Lung (tissue), 9 donors: ENCODE measurements at regions not wholly inside any gene's neighbourhood (a gene's known extent, or its start where the extent isn't known, plus 50 kb on each side); places are given as distances from the start of the nearest gene placed in this dataset.
"Not testable (repeated sequence)": the region's sequence is repeated elsewhere in the genome, so short reads cannot be mapped to it uniquely, and the experiment has no call there.

Experiments
- ATAC-seq: fragments of 200-7000 bp; cut with Tn5 transposase; one replicate; pipeline ENCODE4 v1.9.1; 2020; ENCODE audit warnings: moderate number of reproducible peaks; ENCODE audit not compliant: insufficient read depth, low FRiP score
- DNase-seq, 3 donors: peaks; one replicate each; pipeline ENCODE4 v3.0.0-alpha.2; 2013 to 2017
- H3K27ac ChIP-seq, 2 donors: one replicate each; pipeline ENCODE4 v1.5.1; 2013; ENCODE audit warnings: mild to moderate bottlenecking in 2 of 2, moderate library complexity in 2 of 2, control low read depth in 1 of 2, inconsistent platforms in 1 of 2, low read depth in 1 of 2, low read length in 1 of 2
- H3K27me3 ChIP-seq, 3 donors: one replicate each; pipeline ENCODE4 v1.5.1; 2013; ENCODE audit warnings: low read length in 2 of 3; ENCODE audit not compliant: control insufficient read depth in 3 of 3, insufficient read depth in 3 of 3
- H3K36me3 ChIP-seq, 4 donors: one replicate each; pipeline ENCODE4 v1.5.1; 2013; ENCODE audit warnings: low read length in 4 of 4, mild to moderate bottlenecking in 1 of 4, moderate library complexity in 1 of 4; ENCODE audit not compliant: control insufficient read depth in 4 of 4, insufficient read depth in 4 of 4
- H3K4me1 ChIP-seq, 5 donors: one replicate each; pipeline ENCODE4 v1.5.1; 2013; ENCODE audit warnings: low read length in 5 of 5, mild to moderate bottlenecking in 2 of 5, moderate library complexity in 1 of 5; ENCODE audit not compliant: control insufficient read depth in 5 of 5, insufficient read depth in 5 of 5
- H3K4me3 ChIP-seq: one replicate; pipeline ENCODE4 v1.5.1; 2013; ENCODE audit warnings: mild to moderate bottlenecking, control low read depth, moderate library complexity
- H3K9ac ChIP-seq, 2 donors: one replicate each; pipeline ENCODE4 v1.5.1; 2013; ENCODE audit warnings: low read length in 2 of 2, control low read depth in 1 of 2; ENCODE audit not compliant: insufficient read depth in 1 of 2
- H3K9me3 ChIP-seq, 4 donors: one replicate each; pipeline ENCODE4 v1.5.1; 2013; ENCODE audit warnings: low read length in 3 of 4, mild to moderate bottlenecking in 1 of 4, moderate library complexity in 1 of 4; ENCODE audit not compliant: control insufficient read depth in 4 of 4, insufficient read depth in 3 of 4
- WGBS, 2 donors: extraction: QIAGEN DNeasy Blood & Tissue Kit; methylation state at CpG; one replicate each; pipeline ENCODE4 v1.1.7; 2013; 5-methylcytosine and 5-hydroxymethylcytosine counted together
- donor health status: Bipolar disorder and iron deficiency.
- donor health status: healthy.
- donor health status: DM: yes; HTN: yes; CAD: no.

DNA sequence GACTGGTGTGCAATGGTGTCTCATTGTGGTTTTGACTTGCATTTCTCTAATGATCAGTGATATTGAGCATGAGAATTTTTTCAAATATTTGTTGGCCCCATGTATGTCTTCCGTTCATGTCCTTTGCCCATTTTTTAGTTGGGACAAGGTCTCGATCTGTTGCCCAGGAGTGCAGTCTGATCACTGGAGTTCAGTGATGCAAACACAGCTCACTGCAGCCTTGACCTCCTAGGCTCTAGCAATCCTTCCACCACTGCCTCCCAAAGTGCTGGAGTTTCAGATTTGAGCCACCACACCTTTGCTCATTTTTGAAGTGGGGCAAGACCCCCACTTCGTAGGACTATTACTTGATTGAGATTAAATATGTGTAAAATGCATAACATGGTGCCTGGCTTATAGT is 116.2 kb upstream of the NBPF9 start:
- not testable (repeated sequence) for ATAC-seq, DNase-seq, H3K27me3 ChIP-seq, H3K4me1 ChIP-seq, H3K9ac ChIP-seq, H3K9me3 ChIP-seq, H3K36me3 ChIP-seq, H3K4me3 ChIP-seq, H3K27ac ChIP-seq
- no CpG with 5 or more reads among the region's 3 CpGs for WGBS, 2 donors

GRCh38 chr1:149220463-149221074 is 117.2 kb upstream of the NBPF9 start:
- not testable (repeated sequence) for H3K36me3 ChIP-seq, H3K4me1 ChIP-seq, H3K27me3 ChIP-seq, H3K9me3 ChIP-seq, H3K9ac ChIP-seq, H3K27ac ChIP-seq, H3K4me3 ChIP-seq, ATAC-seq, DNase-seq
- no CpG with 5 or more reads among the region's 4 CpGs for WGBS, 2 donors

DNA sequence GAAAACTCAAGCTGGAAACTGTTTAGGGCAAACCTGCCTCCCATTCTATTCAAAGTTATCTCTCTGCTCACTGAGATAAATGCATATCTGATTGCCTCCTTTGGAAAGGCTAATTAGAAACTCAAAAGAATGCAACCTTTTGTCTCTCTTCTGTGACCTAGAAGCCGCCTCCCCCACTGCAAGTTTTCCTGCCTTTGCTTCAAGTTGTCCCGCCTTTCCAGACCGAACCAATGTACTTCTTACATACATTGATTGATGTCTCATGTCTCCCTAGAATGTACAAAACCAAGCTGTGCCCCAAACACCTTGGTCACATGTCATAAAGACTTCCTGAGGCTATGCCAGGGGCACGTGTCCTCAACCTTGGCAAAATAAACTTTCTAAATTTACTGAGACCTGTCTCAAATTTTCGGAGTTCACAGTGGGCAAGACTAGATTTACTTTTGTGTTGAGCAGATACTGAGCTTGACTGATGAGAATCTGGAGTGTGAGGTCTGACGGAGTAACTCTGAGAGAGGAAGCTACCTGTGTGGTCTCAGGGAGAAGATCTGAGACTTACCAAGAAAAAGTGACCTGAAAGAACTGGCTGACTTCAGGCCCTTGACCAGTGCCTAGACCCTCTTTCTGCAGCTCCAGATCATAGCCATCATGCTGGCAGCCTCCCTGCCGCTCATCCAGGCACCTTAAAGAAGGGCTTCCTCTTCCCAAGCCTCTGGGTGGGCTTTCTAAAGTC is 124.7 kb upstream of the NBPF9 start:
- 45 to 72% methylated on average over 2 to 3 of the region's 7 CpGs for WGBS, 2 donors
- DNase-seq, H3K4me1 ChIP-seq, H3K9ac ChIP-seq, H3K36me3 ChIP-seq, H3K4me3 ChIP-seq, H3K27me3 ChIP-seq, ATAC-seq, H3K9me3 ChIP-seq: not testable (repeated sequence)
- H3K27ac ChIP-seq: peak overlapping the region; percentile 72 to 83

DNA sequence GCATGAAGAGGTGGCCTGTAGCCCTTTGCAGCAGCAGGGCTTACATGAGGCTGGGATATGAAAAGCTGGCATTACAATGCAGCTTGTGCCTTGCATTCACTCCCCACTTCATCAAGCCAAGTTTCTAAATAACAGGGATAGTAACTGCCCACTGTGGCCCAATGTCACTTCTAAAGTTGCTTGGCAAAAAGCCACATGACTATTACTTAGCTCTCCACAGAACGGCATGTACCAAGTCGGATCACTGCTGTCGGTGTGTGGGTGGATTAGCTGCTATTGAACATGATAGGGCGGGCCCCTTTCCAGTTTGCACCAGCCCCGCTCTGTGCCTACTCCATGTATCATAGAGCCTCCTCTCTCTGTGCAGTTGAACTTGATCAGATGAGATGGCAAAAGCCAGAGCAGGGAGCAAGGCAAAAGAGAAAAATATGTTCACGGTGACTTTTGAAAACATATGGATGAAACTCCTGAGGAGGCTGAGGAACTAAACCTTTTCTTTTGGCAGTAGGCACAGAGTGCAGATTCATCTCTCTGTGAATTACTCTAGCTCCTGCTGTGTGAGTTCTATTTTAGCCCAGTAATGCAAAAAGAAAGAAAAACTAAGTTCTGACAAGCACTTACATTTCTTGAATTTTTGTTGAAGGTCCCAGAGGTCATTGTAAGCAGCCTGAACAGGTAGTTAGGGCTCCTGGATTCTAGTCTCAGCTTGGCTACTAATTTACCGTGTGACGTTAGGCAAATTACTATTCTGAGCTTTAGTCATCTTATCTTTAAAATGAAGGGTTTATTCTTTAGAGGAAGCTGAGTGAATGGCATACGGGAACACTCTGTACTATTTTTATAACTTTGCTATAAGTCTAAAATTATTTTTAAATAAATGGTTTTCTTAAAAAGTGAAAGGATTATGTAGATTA is 125.6 kb upstream of the NBPF9 start:
- not testable (repeated sequence) for H3K27me3 ChIP-seq, DNase-seq, H3K36me3 ChIP-seq, H3K9me3 ChIP-seq, H3K4me1 ChIP-seq, H3K9ac ChIP-seq, H3K4me3 ChIP-seq
- H3K27ac ChIP-seq: peak overlapping the region; percentile 72 to 83
- peak; percentile 96 for ATAC-seq
- no CpG with 5 or more reads among the region's 9 CpGs for WGBS, 2 donors

DNA sequence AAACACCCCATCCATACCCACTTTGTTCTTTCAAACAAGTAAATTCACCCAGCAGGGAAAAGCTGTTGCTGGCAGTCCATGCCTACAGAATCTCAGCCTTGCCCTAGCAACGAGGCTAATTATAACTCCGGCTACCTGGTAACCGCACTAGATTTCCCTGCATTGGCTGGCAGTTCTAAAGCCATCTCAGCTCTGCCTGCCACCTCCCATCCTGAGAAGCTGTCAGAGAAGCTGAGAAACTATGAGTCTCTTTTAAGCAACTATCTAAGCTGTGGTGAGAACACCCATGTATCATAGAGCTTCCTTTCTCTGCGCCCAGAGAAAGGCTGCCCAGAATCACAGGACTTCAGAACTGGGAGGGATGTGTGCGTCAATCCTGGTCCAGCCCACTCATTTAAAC is 126.5 kb upstream of the NBPF9 start:
- H3K27me3 ChIP-seq, DNase-seq, H3K4me3 ChIP-seq, H3K9ac ChIP-seq, H3K4me1 ChIP-seq, H3K27ac ChIP-seq, H3K36me3 ChIP-seq, H3K9me3 ChIP-seq: not testable (repeated sequence)
- 47 to 73% methylated on average over 3 of the region's 5 CpGs for WGBS, 2 donors
- peak; percentile 32 for ATAC-seq

GRCh38 chr1:149234926-149235914 is 131.9 kb upstream of the NBPF9 start:
- not testable (repeated sequence) for H3K9me3 ChIP-seq, H3K36me3 ChIP-seq, H3K27me3 ChIP-seq, DNase-seq, H3K9ac ChIP-seq, H3K4me1 ChIP-seq, H3K4me3 ChIP-seq, H3K27ac ChIP-seq
- ATAC-seq: peak; percentile 72
- WGBS, 2 donors: no CpG with 5 or more reads among the region's 5 CpGs

DNA sequence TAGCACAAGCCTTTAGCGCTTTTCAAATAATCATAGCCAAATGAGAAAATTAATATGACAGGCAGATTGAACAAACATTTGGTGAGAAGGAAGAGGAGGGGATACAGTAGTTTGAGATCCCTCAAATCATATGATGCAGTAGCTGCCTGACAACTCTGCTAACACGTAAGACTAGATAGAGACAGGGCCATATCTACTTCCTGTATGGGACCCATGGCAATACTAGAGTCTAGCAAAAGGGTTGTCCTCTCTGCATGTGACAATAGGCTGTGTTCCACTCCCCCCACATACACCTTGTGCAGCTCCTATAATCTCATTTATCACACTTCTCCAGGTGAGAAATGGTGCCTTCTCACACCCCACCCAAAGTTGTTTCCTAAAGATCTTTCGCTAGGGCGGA is 134.2 kb upstream of the NBPF9 start:
- H3K9me3 ChIP-seq, H3K36me3 ChIP-seq, ATAC-seq, H3K4me3 ChIP-seq, H3K4me1 ChIP-seq, H3K9ac ChIP-seq, H3K27me3 ChIP-seq, DNase-seq: not testable (repeated sequence)
- H3K27ac ChIP-seq: peak overlapping the region in 1 of 2 donors; percentile 70
- 94 to 98% methylated on average over 2 of the region's 4 CpGs for whole genome bisulfite sequencing, 2 donors
